Right renal pelvis (tissue), 4 donors: ENCODE measurements at regions not wholly inside any gene's neighbourhood (a gene's known extent, or its start where the extent isn't known, plus 50 kb on each side); places are given as distances from the start of the nearest gene placed in this dataset.

Experiments used
- DNase-seq, 4 donors: peaks; one replicate each; pipeline ENCODE4 v3.0.0-alpha.2; 2013; ENCODE audit warnings: low read depth in 4 of 4, low spot score in 3 of 4, missing footprints in 1 of 4

- DNase-seq, result no peak
Measured at GRCh38 chr2:123091471-123091870, 933.6 kb upstream of the CNTNAP5 start.

- no peak for DNase-seq
Measured at GRCh38 chr2:123093199-123093598, 931.9 kb upstream of the CNTNAP5 start.

GRCh38 chr2:123095219-123095835 is 929.8 kb upstream of the CNTNAP5 start:
- no peak for DNase-seq

GRCh38 chr2:123098619-123099018 is 926.5 kb upstream of the CNTNAP5 start:
- DNase-seq, result no peak

- no peak for DNase-seq
Measured at GRCh38 chr2:123101434-123101833, 923.7 kb upstream of the CNTNAP5 start.

GRCh38 chr2:123103902-123104301 is 921.2 kb upstream of the CNTNAP5 start:
- no peak for DNase-seq

- DNase-seq, result no peak
Measured at GRCh38 chr2:123116595-123116994, 908.5 kb upstream of the CNTNAP5 start.

GRCh38 chr2:123127236-123127635 is 897.9 kb upstream of the CNTNAP5 start:
- no peak for DNase-seq

GRCh38 chr2:123128951-123129350 is 896.1 kb upstream of the CNTNAP5 start:
- no peak for DNase-seq

- DNase-seq, result no peak
Measured at GRCh38 chr2:123136419-123136818, 888.7 kb upstream of the CNTNAP5 start.

GRCh38 chr2:123144082-123144481 is 881.0 kb upstream of the CNTNAP5 start:
- DNase-seq, result no peak

- DNase-seq, result no peak
Measured at GRCh38 chr2:123153041-123153440, 872.0 kb upstream of the CNTNAP5 start.

GRCh38 chr2:123154195-123154594 is 870.9 kb upstream of the CNTNAP5 start:
- DNase-seq, result no peak

GRCh38 chr2:123157016-123157415 is 868.1 kb upstream of the CNTNAP5 start:
- no peak for DNase-seq

- DNase-seq, result no peak
Measured at GRCh38 chr2:123162400-123163016, 862.6 kb upstream of the CNTNAP5 start.

GRCh38 chr2:123163398-123163797 is 861.7 kb upstream of the CNTNAP5 start:
- DNase-seq, result no peak

GRCh38 chr2:123164216-123164615 is 860.9 kb upstream of the CNTNAP5 start:
- no peak for DNase-seq

GRCh38 chr2:123165616-123166015 is 859.5 kb upstream of the CNTNAP5 start:
- DNase-seq, result no peak

GRCh38 chr2:123179526-123179925 is 845.6 kb upstream of the CNTNAP5 start:
- DNase-seq, result no peak

- DNase-seq, result no peak
Measured at GRCh38 chr2:123195957-123196356, 829.1 kb upstream of the CNTNAP5 start.

GRCh38 chr2:123200035-123200434 is 825.1 kb upstream of the CNTNAP5 start:
- no peak for DNase-seq

- no peak for DNase-seq
Measured at GRCh38 chr2:123207245-123207644, 817.8 kb upstream of the CNTNAP5 start.

- no peak for DNase-seq
Measured at GRCh38 chr2:123209202-123209601, 815.9 kb upstream of the CNTNAP5 start.
